ENCODE measurements at regions not wholly inside any gene's neighbourhood (a gene's known extent, or its start where the extent isn't known, plus 50 kb on each side); places are given as distances from the start of the nearest gene placed in this dataset.

- TF ChIP-seq EZH2 (IDR thresholded peaks at IDR 0.05; ENCODE audit: insufficient read depth, poor library complexity, severe bottlenecking) (no peak), EZH2phosphoT487 (IDR thresholded peaks at IDR 0.05; ENCODE audit: insufficient read depth, low read depth) (no peak)
Observed at GRCh38 chr6:80903711-80904110, 797.2 kb downstream of the BCKDHB start.

All from GM23248 (cell line).